22Rv1 (cell line): ENCODE measurements at regions not wholly inside any gene's neighbourhood (a gene's known extent, or its start where the extent isn't known, plus 50 kb on each side); places are given as distances from the start of the nearest gene placed in this dataset.

ENCODE experiments used
- H3K27ac ChIP-seq: fragments of 450-650 bp; 2 replicates; pipeline ENCODE4 v1.5.1; 2017
- CTCF ChIP-seq: fragments of 450-650 bp; IDR thresholded peaks from 2 replicates; pipeline ENCODE4 v1.5.1; 2017; ENCODE audit warnings: mild to moderate bottlenecking
- ZFX ChIP-seq: fragments of 450-650 bp; IDR thresholded peaks from 2 replicates; pipeline ENCODE4 v1.6.1; 2017; ENCODE audit warnings: antibody characterized with exemption, borderline replicate concordance

- no peak overlapping the region for H3K27ac ChIP-seq
- TF ChIP-seq ZFX (no peak), CTCF (no peak)
Observed at GRCh38 chr9:73451003-73451402, 299.3 kb downstream of the ANXA1 start.

DNA sequence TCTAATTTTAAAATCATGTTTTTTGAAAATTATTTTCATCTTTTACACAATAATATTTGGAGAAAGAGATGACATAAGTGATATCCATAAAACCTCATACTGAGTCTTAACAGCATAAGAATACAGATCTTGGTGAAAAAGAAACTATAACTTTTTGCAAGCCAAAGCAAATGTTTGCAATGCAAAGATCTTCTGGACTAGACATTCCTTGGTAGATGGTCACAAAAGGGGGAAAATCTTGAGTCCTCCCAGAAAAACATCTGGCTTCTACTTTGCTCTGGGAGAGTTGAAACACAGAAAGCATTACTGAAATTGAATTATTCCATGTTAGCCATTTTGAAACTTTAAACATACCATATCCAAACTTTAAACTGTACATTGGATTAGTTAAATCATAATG is 308.2 kb downstream of the ANXA1 start:
- TF ChIP-seq ZFX: no peak
- no peak for TF ChIP-seq CTCF
- H3K27ac ChIP-seq: no peak overlapping the region

DNA sequence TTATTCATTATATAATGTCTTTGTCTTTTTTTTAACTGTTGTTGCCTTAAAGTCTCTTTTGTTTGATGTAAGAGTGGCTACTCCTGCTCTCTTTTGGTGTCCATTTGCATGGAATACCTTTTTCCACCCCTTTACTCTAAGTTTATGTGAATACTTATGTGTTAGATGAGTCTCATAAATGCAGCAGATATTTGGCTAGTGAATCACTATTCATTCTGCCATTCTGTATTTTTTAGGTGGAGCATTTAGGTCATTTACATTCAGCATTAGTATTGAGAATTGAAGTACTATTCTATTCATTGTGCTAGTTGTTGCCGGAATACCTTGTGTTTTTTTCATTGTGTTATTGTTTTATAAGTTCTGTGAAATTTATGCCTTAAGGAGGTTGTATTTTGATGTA is 317.1 kb downstream of the ANXA1 start:
- no peak overlapping the region for H3K27ac ChIP-seq
- TF ChIP-seq CTCF: no peak

DNA sequence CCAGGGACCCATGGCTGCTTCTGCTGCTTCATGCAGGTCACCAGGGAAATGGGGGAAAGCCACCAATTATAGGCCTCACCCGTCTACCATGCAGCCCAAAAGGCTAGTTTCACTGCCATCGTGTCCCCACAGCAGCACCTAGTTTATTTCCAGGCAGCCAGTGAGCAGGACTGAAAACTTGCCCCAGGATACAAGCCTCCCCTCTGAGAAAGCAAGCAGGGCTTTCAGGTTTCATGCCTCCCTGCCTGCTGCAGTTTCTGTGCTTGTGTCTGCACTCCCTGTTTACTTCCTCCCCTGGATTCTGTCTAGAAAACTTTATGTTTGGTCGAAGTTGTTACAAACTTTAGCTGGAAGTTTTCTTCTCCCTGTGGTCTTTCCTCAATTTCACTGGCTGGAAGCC is 319.1 kb downstream of the ANXA1 start:
- TF ChIP-seq CTCF: no peak
- no peak for TF ChIP-seq ZFX
- no peak overlapping the region for H3K27ac ChIP-seq

DNA sequence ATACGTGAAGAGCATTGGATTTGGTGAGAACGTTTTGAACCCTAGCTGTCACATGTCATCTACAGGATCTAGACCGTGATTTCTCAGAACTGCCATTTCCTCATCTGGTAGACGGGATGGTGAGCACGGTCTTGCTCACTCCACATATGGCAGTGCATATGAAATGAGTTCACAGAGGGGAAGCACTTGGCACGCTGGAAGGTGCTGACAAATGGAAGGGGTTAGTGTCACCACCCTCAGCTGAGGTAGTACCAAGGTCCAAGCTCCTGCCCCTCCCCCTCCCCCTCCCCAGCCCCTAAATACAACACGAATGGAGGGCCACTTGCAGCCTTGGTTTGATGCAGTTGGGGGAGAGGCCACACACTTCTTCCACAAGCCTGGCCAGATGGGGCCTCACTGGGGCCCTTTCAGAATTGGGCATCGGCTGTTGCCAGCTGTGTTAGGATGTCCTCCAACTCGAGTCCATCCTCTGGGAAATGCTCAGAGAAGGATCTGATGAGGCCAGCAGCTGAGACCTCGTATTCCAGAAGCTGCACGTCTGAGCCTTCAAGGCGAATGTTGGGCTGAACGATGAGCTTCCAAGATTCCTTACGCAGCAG is 322.4 kb downstream of the ANXA1 start:
- TF ChIP-seq CTCF (no peak), ZFX (no peak)
- no peak overlapping the region for H3K27ac ChIP-seq

DNA sequence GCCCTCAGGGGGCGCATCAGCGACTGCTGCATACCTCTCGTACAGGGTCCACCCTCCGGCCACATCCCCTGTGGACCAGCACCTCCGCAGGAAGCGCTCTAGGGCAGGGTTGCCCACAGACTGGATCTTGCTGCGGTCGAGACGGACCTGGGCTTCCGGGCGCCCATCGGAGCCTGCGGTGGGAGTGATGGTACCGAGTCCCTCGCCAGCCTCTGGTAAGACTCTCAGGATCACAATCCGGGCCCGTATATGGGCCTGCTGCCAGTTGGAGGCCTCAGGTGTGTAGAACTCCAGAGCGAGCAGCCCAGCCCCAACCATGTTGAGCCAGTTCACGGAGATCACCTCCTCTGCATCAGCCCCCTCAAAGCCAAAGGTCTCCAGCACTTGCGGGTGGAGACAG is 323.0 kb downstream of the ANXA1 start:
- no peak for TF ChIP-seq CTCF
- H3K27ac ChIP-seq: no peak overlapping the region

- no peak for TF ChIP-seq CTCF
- no peak for TF ChIP-seq ZFX
- H3K27ac ChIP-seq: no peak overlapping the region
Observed at GRCh38 chr9:73494894-73495293, 343.2 kb downstream of the ANXA1 start.
